HCT116 (cell line): ENCODE measurements at regions not wholly inside any gene's neighbourhood (a gene's known extent, or its start where the extent isn't known, plus 50 kb on each side); places are given as distances from the start of the nearest gene placed in this dataset.

ENCODE experiments used
- ATAC-seq: fragments of 200-7000 bp; cut with Tn5 transposase; 2 replicates; pipeline ENCODE4 v1.9.1; 2020; ENCODE audit warnings: mild to moderate bottlenecking, moderate library complexity
- BruUV-seq: library from RNA; stranded (reverse); fragments of 400-500 nt; replicated peaks from 2 replicates; lab custom pipeline; 2021; lab: Mats Ljungman, UMichigan
- CTCF ChIA-PET: fragments of 300-600 bp; sonication (Branson Sonifier 250); formaldehyde crosslinking; loops from one replicate; lab custom pipeline; 2021; ENCODE audit warnings: antibody characterized with exemption; lab: Charles Lee
- POLR2A ChIA-PET: fragments of 300-600, 350-600 bp; sonication (Branson Sonifier 250); formaldehyde crosslinking; loops from one replicate; lab custom pipeline; 2021; ENCODE audit warnings: antibody characterized with exemption; lab: Charles Lee
- RAD21 ChIA-PET, 2 experiments: fragments of 300-600 bp; sonication (Branson Sonifier 250); formaldehyde crosslinking; loops; one replicate each; lab custom pipeline; 2023; ENCODE audit warnings: low total read pairs in 2 of 2; ENCODE audit not compliant: uncharacterized antibody in 2 of 2, unreplicated experiment in 2 of 2, low non-redundant PET in 1 of 2; lab: Charles Lee
- DNase-seq: peaks from one replicate; pipeline ENCODE4 v3.0.0-alpha.2; 2010; ENCODE audit warnings: low read depth, low spot score
- H2AFZ ChIP-seq: fragments of 200-600 bp; shearing (Covaris generic), sonication (generic); 2 replicates; pipeline ENCODE4 v1.6.1; 2017; ENCODE audit warnings: low read depth, mixed run types, mixed read lengths, antibody characterized with exemption, low read length; ENCODE audit not compliant: poor library complexity, severe bottlenecking
- H3K27ac ChIP-seq: 2 replicates; pipeline ENCODE4 v1.5.1; 2012; ENCODE audit warnings: low read depth, low read length
- H3K27me3 ChIP-seq: fragments of 200-600 bp; sonication (generic); 2 replicates; pipeline ENCODE4 v1.6.1; 2016; ENCODE audit warnings: mixed run types, low read length, mixed read lengths; ENCODE audit not compliant: insufficient read depth
- H3K36me3 ChIP-seq, 2 experiments: fragments of 200-500 bp in 1 of 2; fragments of 200-600 bp in 1 of 2; sonication (Bioruptor generic) in 1 of 2; sonication (generic) in 1 of 2; 2 replicates each; pipeline versions ENCODE4 v1.5.1 to v1.6.1; 2014 to 2016; ENCODE audit warnings: low read length in 2 of 2, inconsistent platforms in 1 of 2, mixed read lengths in 1 of 2, mixed run types in 1 of 2; ENCODE audit not compliant: insufficient read depth in 2 of 2, control insufficient read depth in 1 of 2
- H3K4me1 ChIP-seq, 2 experiments: fragments of 200-600 bp in 1 of 2; sonication (generic) in 1 of 2; 2 replicates each; pipeline versions ENCODE4 v1.5.1 to v1.6.1; 2012 to 2017; ENCODE audit warnings: low read length in 2 of 2, inconsistent platforms in 1 of 2, mild to moderate bottlenecking in 1 of 2, mixed read lengths in 1 of 2, mixed run types in 1 of 2, moderate library complexity in 1 of 2; ENCODE audit not compliant: insufficient read depth in 2 of 2, control insufficient read depth in 1 of 2
- H3K4me2 ChIP-seq: fragments of 200-600 bp; sonication (generic); 2 replicates; pipeline ENCODE4 v1.6.1; 2017; ENCODE audit warnings: mixed run types, low read length, mixed read lengths
- H3K4me3 ChIP-seq, 2 experiments: fragments of 200-600 bp in 1 of 2; sonication (generic) in 1 of 2; replicated peaks in 1 of 2; 2 replicates each; pipeline ENCODE4 v1.5.1; 2011 to 2016; ENCODE audit warnings: low read length in 2 of 2, control low read depth in 1 of 2, low read depth in 1 of 2, mild to moderate bottlenecking in 1 of 2, mixed read lengths in 1 of 2, mixed run types in 1 of 2
- H3K79me2 ChIP-seq: fragments of 200-600 bp; sonication (generic); 2 replicates; pipeline ENCODE4 v1.6.1; 2017; ENCODE audit warnings: mild to moderate bottlenecking, mixed run types, low read length, moderate library complexity, mixed read lengths; ENCODE audit not compliant: insufficient read depth
- H3K9ac ChIP-seq: fragments of 200-600 bp; sonication (generic); 2 replicates; pipeline ENCODE4 v1.6.1; 2016; ENCODE audit warnings: low read length, mixed read lengths
- H3K9me2 ChIP-seq: fragments of 200-600 bp; sonication (generic), shearing (Covaris generic); 2 replicates; pipeline ENCODE4 v1.6.1; 2017; ENCODE audit warnings: mixed run types, mild to moderate bottlenecking, moderate library complexity; ENCODE audit not compliant: insufficient read depth
- H3K9me3 ChIP-seq, 2 experiments: fragments of 200-500 bp in 1 of 2; fragments of 200-600 bp in 1 of 2; sonication (Bioruptor generic) in 1 of 2; sonication (generic) in 1 of 2; 2 replicates each; pipeline ENCODE4 v1.6.1; 2014 to 2017; ENCODE audit warnings: low read length in 2 of 2, mixed read lengths in 2 of 2, inconsistent platforms in 1 of 2, low read depth in 1 of 2, mild to moderate bottlenecking in 1 of 2, mixed run types in 1 of 2, moderate library complexity in 1 of 2; ENCODE audit not compliant: control insufficient read depth in 1 of 2, insufficient read depth in 1 of 2
- H4K20me1 ChIP-seq: fragments of 200-600 bp; sonication (generic), shearing (Covaris generic); 2 replicates; pipeline ENCODE4 v1.6.1; 2017; ENCODE audit warnings: mixed run types, mild to moderate bottlenecking, moderate library complexity; ENCODE audit not compliant: insufficient read depth
- CEBPB ChIP-seq: IDR thresholded peaks from 2 replicates; pipeline ENCODE4 v1.6.1; 2012; ENCODE audit warnings: low read depth
- EGR1 ChIP-seq: IDR thresholded peaks from 2 replicates; pipeline ENCODE4 v1.6.1; 2012; ENCODE audit warnings: low read depth
- ELF1 ChIP-seq: IDR thresholded peaks from 2 replicates; pipeline ENCODE4 v1.6.1; 2012; ENCODE audit warnings: low read depth, borderline replicate concordance
- EZH2 ChIP-seq: fragments of 200-600 bp; sonication (generic); IDR thresholded peaks from 2 replicates; pipeline ENCODE4 v1.6.1; 2017; ENCODE audit warnings: antibody characterized with exemption, mixed run types
- FOSL1 ChIP-seq: IDR thresholded peaks from 2 replicates; pipeline ENCODE4 v1.6.1; 2012; ENCODE audit warnings: low read depth
- POLR2A ChIP-seq: IDR thresholded peaks from 2 replicates; pipeline ENCODE4 v1.7.0; 2011; ENCODE audit warnings: borderline replicate concordance; ENCODE audit not compliant: insufficient read depth, insufficient read length; ENCODE audit errors: extremely low read depth
- POLR2AphosphoS5 ChIP-seq: IDR thresholded peaks from 2 replicates; pipeline ENCODE4 v1.6.1; 2011; ENCODE audit warnings: mild to moderate bottlenecking, low read depth, low read length, moderate library complexity
- RAD21 ChIP-seq: IDR thresholded peaks from 2 replicates; pipeline ENCODE4 v1.6.1; 2012; ENCODE audit warnings: low read depth, mild to moderate bottlenecking
- SIN3A ChIP-seq: IDR thresholded peaks from 2 replicates; pipeline ENCODE4 v1.6.1; 2012; ENCODE audit warnings: low read depth
- SP1 ChIP-seq: IDR thresholded peaks from 2 replicates; pipeline ENCODE4 v1.6.1; 2012; ENCODE audit warnings: low read depth
- SRF ChIP-seq: IDR thresholded peaks from 2 replicates; pipeline ENCODE4 v1.6.1; 2012; ENCODE audit warnings: low read depth
- YY1 ChIP-seq: IDR thresholded peaks from 2 replicates; pipeline ENCODE4 v1.6.1; 2011; ENCODE audit warnings: low read length, low read depth, moderate library complexity, mild to moderate bottlenecking; ENCODE audit not compliant: insufficient replicate concordance; ENCODE audit errors: extremely low read depth
- ZNF274 ChIP-seq: fragments of 200-500 bp; sonication (Bioruptor generic); IDR thresholded peaks from 2 replicates; pipeline ENCODE4 v1.6.1; 2014; ENCODE audit warnings: mild to moderate bottlenecking, low read depth, low read length, inconsistent platforms
- intact Hi-C: fragments of 100-400 bp; cut with micrococcal nuclease; formaldehyde crosslinking; loops from 2 replicates; pipeline ENCODE4 v1.10.0; 2022
- TF ChIP-seq, protein P1 (sequence below): IDR thresholded peaks from 2 replicates; pipeline ENCODE4 v1.6.1; 2012; ENCODE audit warnings: low read depth
- TF ChIP-seq, protein P2 (sequence below): IDR thresholded peaks from 2 replicates; pipeline ENCODE4 v1.6.1; 2012
- TF ChIP-seq, protein P3 (sequence below), 3 experiments: fragments of 200-600 bp in 1 of 3; sonication (generic) in 1 of 3; IDR thresholded peaks in 2 of 3; conservative IDR thresholded peaks in 1 of 3; 2 replicates each; pipeline ENCODE4 v1.5.1; 2012 to 2017; ENCODE audit warnings: low read depth in 2 of 3, low read length in 2 of 3, antibody characterized with exemption in 1 of 3, borderline replicate concordance in 1 of 3, control low read depth in 1 of 3, mild to moderate bottlenecking in 1 of 3, mixed read lengths in 1 of 3, mixed run types in 1 of 3, moderate library complexity in 1 of 3; ENCODE audit not compliant: insufficient read depth in 1 of 3

- H4K20me1 ChIP-seq: no peaks in the 10 kb centered on the region
- no peak for DNase-seq
- TF ChIP-seq FOSL1 (0 out of 2 replicates have a peak, but pooled peaks have one; percentile 8), POLR2AphosphoS5 (no peak), SIN3A (no peak)
- TF ChIP-seq, protein P1, sequence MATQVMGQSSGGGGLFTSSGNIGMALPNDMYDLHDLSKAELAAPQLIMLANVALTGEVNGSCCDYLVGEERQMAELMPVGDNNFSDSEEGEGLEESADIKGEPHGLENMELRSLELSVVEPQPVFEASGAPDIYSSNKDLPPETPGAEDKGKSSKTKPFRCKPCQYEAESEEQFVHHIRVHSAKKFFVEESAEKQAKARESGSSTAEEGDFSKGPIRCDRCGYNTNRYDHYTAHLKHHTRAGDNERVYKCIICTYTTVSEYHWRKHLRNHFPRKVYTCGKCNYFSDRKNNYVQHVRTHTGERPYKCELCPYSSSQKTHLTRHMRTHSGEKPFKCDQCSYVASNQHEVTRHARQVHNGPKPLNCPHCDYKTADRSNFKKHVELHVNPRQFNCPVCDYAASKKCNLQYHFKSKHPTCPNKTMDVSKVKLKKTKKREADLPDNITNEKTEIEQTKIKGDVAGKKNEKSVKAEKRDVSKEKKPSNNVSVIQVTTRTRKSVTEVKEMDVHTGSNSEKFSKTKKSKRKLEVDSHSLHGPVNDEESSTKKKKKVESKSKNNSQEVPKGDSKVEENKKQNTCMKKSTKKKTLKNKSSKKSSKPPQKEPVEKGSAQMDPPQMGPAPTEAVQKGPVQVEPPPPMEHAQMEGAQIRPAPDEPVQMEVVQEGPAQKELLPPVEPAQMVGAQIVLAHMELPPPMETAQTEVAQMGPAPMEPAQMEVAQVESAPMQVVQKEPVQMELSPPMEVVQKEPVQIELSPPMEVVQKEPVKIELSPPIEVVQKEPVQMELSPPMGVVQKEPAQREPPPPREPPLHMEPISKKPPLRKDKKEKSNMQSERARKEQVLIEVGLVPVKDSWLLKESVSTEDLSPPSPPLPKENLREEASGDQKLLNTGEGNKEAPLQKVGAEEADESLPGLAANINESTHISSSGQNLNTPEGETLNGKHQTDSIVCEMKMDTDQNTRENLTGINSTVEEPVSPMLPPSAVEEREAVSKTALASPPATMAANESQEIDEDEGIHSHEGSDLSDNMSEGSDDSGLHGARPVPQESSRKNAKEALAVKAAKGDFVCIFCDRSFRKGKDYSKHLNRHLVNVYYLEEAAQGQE: no peak
- TF ChIP-seq, all 23 proteins: peak for 1
- Histone ChIP-seq H3K9me3 (no peaks in the 10 kb centered on the region), H3K79me2 (no peaks in the 10 kb centered on the region), H3K27me3 (no peaks in the 10 kb centered on the region), H3K4me3 (no peak overlapping the region), H3K27ac (no peak overlapping the region), H2AFZ (no peak overlapping the region), H3K9me2 (no peaks in the 10 kb centered on the region), H3K9ac (no peak overlapping the region), H3K4me1 (peaks cover 2 to 5% of the 10 kb centered on the region in 2 experiments; a peak in 3 of 4 replicates), H3K36me3 (no peaks in the 10 kb centered on the region), H3K4me2 (no peak overlapping the region)
- CTCF ChIA-PET: interaction anchor here (3.3 kb wide), 1 partner anchor 359 kb away, joined by 21 read pairs; no protein-coding TSS in a partner anchor
- RAD21 ChIA-PET: no interaction called here
- no peak for ATAC-seq
- no TSS peak for BruUV-seq
- intact Hi-C loops: loop anchor here (5.0 kb wide), 2 partner anchors 512 to 582 kb away; no protein-coding TSS in a partner anchor
- POLR2A ChIA-PET: interaction anchor here (1.1 kb wide), 1 partner anchor 359 kb away, joined by 4 read pairs; no protein-coding TSS in a partner anchor
Observed at GRCh38 chr1:79198832-79199231, 192.3 kb upstream of the ADGRL4 start.

DNA sequence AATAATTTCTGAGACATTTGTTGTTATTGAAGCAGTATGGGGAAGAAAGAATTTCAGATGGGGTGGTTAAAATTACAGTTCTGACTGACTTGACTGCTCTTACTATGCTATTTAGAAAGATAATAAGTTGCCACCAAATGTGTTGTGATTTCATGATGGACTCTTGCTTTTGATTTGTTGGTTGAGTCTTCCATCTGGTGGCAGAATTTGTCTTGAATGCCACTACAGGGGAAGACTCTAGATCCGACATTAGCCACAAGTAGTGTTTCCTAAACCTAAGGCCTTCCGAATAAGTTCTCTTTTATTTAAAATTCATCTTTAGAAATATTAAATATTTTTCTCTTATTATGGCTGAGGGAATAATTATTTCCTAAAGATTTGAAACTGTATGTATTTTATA, 190.9 kb upstream of the ADGRL4 start:
- H3K27ac ChIP-seq: no peak overlapping the region
- CTCF ChIA-PET: interaction anchor here (3.3 kb wide), 1 partner anchor 357 kb away, joined by 21 read pairs; no protein-coding TSS in a partner anchor
- peak; percentile 22 for DNase-seq
- TF ChIP-seq, protein P2, sequence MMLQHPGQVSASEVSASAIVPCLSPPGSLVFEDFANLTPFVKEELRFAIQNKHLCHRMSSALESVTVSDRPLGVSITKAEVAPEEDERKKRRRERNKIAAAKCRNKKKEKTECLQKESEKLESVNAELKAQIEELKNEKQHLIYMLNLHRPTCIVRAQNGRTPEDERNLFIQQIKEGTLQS: no peak
- no peak for TF ChIP-seq YY1
- no peak for TF ChIP-seq EGR1
- TF ChIP-seq, protein P3, sequence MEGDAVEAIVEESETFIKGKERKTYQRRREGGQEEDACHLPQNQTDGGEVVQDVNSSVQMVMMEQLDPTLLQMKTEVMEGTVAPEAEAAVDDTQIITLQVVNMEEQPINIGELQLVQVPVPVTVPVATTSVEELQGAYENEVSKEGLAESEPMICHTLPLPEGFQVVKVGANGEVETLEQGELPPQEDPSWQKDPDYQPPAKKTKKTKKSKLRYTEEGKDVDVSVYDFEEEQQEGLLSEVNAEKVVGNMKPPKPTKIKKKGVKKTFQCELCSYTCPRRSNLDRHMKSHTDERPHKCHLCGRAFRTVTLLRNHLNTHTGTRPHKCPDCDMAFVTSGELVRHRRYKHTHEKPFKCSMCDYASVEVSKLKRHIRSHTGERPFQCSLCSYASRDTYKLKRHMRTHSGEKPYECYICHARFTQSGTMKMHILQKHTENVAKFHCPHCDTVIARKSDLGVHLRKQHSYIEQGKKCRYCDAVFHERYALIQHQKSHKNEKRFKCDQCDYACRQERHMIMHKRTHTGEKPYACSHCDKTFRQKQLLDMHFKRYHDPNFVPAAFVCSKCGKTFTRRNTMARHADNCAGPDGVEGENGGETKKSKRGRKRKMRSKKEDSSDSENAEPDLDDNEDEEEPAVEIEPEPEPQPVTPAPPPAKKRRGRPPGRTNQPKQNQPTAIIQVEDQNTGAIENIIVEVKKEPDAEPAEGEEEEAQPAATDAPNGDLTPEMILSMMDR (IDR thresholded peaks at IDR 0.05 in 2 of 3, conservative IDR thresholded peaks at IDR 0.05 in 1 of 3; ENCODE audit: borderline replicate concordance in 1 of 3, insufficient read depth in 1 of 3, low read depth in 2 of 3, low read length in 2 of 3): peak in 2 of 3 experiments; percentile 20 to 33; a peak in 2 of 6 replicates
- no peak for TF ChIP-seq ZNF274
- no peak for TF ChIP-seq CEBPB
- peak; percentile 58 for TF ChIP-seq RAD21
- TF ChIP-seq POLR2A: no peak
- TF ChIP-seq SRF: no peak
- TF ChIP-seq ELF1: no peak
- TF ChIP-seq SP1: no peak
- TF ChIP-seq EZH2: no peak

More for the DNA sequence above, 190.9 kb upstream of the ADGRL4 start:
- Histone ChIP-seq H3K9ac (no peak overlapping the region), H3K36me3 (no peaks in the 10 kb centered on the region), H2AFZ (no peak overlapping the region), H3K79me2 (no peaks in the 10 kb centered on the region), H4K20me1 (no peaks in the 10 kb centered on the region), H3K4me1 (peaks cover 3 to 15% of the 10 kb centered on the region in 2 experiments), H3K9me2 (no peaks in the 10 kb centered on the region), H3K27me3 (no peaks in the 10 kb centered on the region), H3K9me3 (no peaks in the 10 kb centered on the region), H3K4me3 (no peak overlapping the region), H3K4me2 (no peak overlapping the region)
- intact Hi-C loops: loop anchor here (5.0 kb wide), 2 partner anchors 510 to 580 kb away; no protein-coding TSS in a partner anchor
- POLR2A ChIA-PET: no interaction called here
- ATAC-seq: no peak
- RAD21 ChIA-PET: interaction anchor here in 1 of 2 experiments (1.2 kb wide), 1 partner anchor 357 kb away, joined by 5 read pairs; no protein-coding TSS in a partner anchor
- BruUV-seq: no TSS peak
